Type B pancreatic cell (in vitro differentiated cells): ENCODE measurements at regions not wholly inside any gene's neighbourhood (a gene's known extent, or its start where the extent isn't known, plus 50 kb on each side); places are given as distances from the start of the nearest gene placed in this dataset.

Experiments
- DNase-seq: peaks from one replicate; pipeline ENCODE4 v3.0.0; 2021; ENCODE audit warnings: mixed read lengths; ENCODE audit not compliant: unreplicated experiment; ENCODE audit errors: extremely low spot score
- H3K27ac Mint-ChIP-seq: 2 replicates; pipeline ENCODE4 v1.8.0; 2021; ENCODE audit warnings: mild to moderate bottlenecking, mixed read lengths
- H3K27me3 Mint-ChIP-seq: 2 replicates; pipeline ENCODE4 v1.8.0; 2021; ENCODE audit warnings: mixed read lengths
- H3K36me3 Mint-ChIP-seq: 2 replicates; pipeline ENCODE4 v1.8.0; 2021; ENCODE audit warnings: mixed read lengths
- H3K4me1 Mint-ChIP-seq: one replicate; pipeline ENCODE4 v1.8.0; 2021; ENCODE audit warnings: mixed read lengths; ENCODE audit not compliant: unreplicated experiment
- H3K4me3 Mint-ChIP-seq: 2 replicates; pipeline ENCODE4 v1.8.0; 2021; ENCODE audit warnings: mild to moderate bottlenecking, mixed read lengths
- H3K9me3 Mint-ChIP-seq: 2 replicates; pipeline ENCODE4 v1.8.0; 2021; ENCODE audit warnings: mixed read lengths
- TF ChIP-seq, protein P1 (sequence below): fragments of 200-600 bp; sonication (generic); conservative IDR thresholded peaks from 2 replicates; pipeline ENCODE4 v1.5.0; 2021; ENCODE audit warnings: antibody characterized with exemption, mild to moderate bottlenecking

DNA sequence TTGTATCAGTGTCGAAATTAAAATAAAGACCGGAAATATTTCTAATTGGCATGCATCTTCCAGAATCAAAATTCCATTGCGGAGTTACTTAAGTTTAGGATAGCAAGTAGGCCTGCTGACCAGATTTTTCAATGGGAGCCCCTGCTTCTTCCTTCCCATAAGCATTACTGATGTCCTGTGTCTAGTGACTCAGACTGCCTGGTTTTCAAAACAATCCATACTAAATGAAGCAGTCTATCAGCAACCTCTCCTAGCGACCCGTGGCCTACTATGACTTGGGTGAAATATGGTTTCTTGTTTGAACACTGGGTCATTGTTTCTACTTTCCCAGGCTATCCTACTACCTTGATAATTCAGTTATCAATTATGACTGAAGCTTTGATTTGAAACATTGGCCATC, 571.6 kb downstream of the TBC1D4 start:
- no peaks in the 10 kb centered on the region for H3K36me3 Mint-ChIP-seq
- TF ChIP-seq, protein P1, sequence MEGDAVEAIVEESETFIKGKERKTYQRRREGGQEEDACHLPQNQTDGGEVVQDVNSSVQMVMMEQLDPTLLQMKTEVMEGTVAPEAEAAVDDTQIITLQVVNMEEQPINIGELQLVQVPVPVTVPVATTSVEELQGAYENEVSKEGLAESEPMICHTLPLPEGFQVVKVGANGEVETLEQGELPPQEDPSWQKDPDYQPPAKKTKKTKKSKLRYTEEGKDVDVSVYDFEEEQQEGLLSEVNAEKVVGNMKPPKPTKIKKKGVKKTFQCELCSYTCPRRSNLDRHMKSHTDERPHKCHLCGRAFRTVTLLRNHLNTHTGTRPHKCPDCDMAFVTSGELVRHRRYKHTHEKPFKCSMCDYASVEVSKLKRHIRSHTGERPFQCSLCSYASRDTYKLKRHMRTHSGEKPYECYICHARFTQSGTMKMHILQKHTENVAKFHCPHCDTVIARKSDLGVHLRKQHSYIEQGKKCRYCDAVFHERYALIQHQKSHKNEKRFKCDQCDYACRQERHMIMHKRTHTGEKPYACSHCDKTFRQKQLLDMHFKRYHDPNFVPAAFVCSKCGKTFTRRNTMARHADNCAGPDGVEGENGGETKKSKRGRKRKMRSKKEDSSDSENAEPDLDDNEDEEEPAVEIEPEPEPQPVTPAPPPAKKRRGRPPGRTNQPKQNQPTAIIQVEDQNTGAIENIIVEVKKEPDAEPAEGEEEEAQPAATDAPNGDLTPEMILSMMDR, result no peak
- no peak overlapping the region for H3K27ac Mint-ChIP-seq
- H3K27me3 Mint-ChIP-seq, result peaks cover 3% of the 10 kb centered on the region
- no peaks in the 10 kb centered on the region for H3K9me3 Mint-ChIP-seq
- no peak overlapping the region for H3K4me3 Mint-ChIP-seq
- no peaks in the 10 kb centered on the region for H3K4me1 Mint-ChIP-seq
- no peak for DNase-seq

DNA sequence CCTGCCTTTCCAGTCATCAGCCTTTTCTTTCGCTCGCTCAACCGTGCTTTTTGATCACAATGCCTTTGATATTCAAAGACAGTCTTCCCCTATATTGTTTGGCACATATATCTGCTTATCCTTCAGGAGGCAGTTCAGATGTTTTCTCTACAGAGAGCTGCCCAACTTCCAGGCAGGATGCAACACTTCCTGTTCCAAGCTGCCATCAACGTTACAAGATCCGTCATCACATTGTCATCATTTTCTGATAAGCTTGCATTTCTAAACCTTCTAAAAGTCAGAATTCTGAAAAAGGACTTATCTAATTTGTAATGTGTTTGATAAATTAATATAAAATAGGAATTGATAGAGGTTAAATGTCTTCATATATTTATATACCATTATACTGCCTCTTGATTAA, 574.2 kb downstream of the TBC1D4 start:
- no peaks in the 10 kb centered on the region for H3K36me3 Mint-ChIP-seq
- H3K4me1 Mint-ChIP-seq, result no peaks in the 10 kb centered on the region
- no peak for DNase-seq
- TF ChIP-seq, protein P1, result no peak
- H3K9me3 Mint-ChIP-seq, result no peaks in the 10 kb centered on the region
- no peak overlapping the region for H3K4me3 Mint-ChIP-seq
- no peak overlapping the region for H3K27ac Mint-ChIP-seq
- H3K27me3 Mint-ChIP-seq, result peaks cover 3% of the 10 kb centered on the region

DNA sequence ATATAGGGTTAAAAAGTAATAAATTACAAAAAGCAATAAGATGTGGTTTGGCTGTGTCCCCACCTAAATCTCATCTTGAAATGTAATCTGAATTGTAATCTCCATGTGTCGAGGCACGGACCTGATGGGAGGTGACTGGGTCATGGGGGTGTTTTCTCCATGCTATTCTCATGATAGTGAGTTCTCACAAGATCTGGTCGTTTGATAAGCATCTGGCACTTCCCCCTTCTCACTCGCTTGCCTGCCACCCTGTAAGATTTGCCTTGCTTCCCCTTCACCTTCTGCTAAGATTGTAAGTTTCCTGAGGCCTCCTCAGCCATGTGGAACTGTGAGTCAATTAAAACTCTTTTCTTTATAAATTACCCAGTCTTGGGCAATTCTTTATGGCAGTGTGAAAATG, 577.4 kb downstream of the TBC1D4 start:
- DNase-seq, result no peak
- H3K9me3 Mint-ChIP-seq, result no peaks in the 10 kb centered on the region
- H3K36me3 Mint-ChIP-seq, result no peaks in the 10 kb centered on the region
- H3K27ac Mint-ChIP-seq, result no peak overlapping the region
- H3K4me1 Mint-ChIP-seq, result no peaks in the 10 kb centered on the region
- H3K4me3 Mint-ChIP-seq, result no peak overlapping the region
- TF ChIP-seq, protein P1, result no peak
- H3K27me3 Mint-ChIP-seq, result peaks cover 3% of the 10 kb centered on the region

DNA sequence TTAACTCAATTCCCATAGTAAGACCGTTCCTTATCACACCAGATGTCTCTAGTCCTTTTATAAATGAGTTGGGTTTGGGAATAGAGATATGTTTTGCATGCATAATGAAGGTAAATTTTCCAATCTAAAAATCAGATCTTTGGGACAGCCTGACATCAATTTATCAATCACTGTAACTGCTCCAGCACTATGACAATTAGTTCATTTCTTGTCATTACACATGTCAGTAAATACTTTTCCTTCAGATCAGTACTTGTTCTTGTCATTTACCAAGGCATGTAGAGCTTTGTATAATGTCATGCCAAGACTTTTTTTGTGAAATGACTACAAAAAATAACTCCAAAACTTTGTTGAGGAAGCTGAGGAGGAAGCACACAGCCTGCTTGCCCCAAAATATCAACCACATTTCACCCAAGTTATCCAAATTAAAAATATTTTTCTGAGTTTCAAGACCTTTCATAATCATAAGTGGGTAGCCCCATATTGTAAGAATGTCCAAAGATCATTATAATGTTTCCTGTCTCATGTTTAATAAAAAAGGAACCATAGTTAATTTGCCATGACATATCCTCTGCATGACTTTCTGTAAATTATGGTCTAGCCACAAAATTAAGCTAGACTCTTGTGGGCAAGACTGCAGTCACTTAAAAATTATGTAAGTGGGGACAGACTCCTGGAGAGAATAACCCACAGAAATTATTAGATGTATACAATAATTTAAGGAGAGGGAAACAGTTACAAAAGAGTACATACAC, 586.8 kb downstream of the TBC1D4 start:
- Mint-ChIP-seq H3K9me3 (no peaks in the 10 kb centered on the region), H3K27ac (no peak overlapping the region), H3K4me3 (no peak overlapping the region), H3K36me3 (no peaks in the 10 kb centered on the region), H3K4me1 (peaks cover 13% of the 10 kb centered on the region), H3K27me3 (no peaks in the 10 kb centered on the region)
- DNase-seq, result no peak
- TF ChIP-seq, protein P1, result no peak

DNA sequence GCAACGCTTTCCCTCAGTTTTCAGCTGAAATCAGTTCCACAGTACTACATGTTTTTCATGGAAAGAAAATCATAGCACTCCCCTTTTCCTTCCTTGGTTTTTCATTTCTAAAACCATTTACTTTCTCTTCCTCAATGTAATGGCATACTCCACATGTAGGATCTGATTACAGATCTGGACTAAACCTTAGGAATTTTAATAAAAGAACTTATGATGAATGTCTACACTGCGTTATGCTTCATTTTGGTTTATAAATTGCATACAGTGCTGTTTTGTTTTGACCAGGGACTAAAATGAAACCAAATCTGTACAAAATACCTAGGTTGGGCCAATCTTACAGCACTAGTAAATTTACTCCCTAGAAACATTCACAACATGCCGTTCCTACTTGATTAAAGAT, 589.9 kb downstream of the TBC1D4 start:
- H3K27me3 Mint-ChIP-seq, result no peaks in the 10 kb centered on the region
- no peaks in the 10 kb centered on the region for H3K36me3 Mint-ChIP-seq
- peaks cover 8% of the 10 kb centered on the region for H3K4me1 Mint-ChIP-seq
- no peak for DNase-seq
- H3K9me3 Mint-ChIP-seq, result no peaks in the 10 kb centered on the region
- no peak overlapping the region for H3K27ac Mint-ChIP-seq
- TF ChIP-seq, protein P1, result no peak
- no peak overlapping the region for H3K4me3 Mint-ChIP-seq
